GM13977 (cell line): ENCODE measurements at regions not wholly inside any gene's neighbourhood (a gene's known extent, or its start where the extent isn't known, plus 50 kb on each side); places are given as distances from the start of the nearest gene placed in this dataset.

Experiments used
- DNase-seq: peaks from one replicate; pipeline ENCODE4 v3.0.0; 2012; ENCODE audit warnings: low spot score
- CTCF ChIP-seq: IDR thresholded peaks from 2 replicates; pipeline ENCODE4 v1.5.1; 2012; ENCODE audit warnings: mild to moderate bottlenecking, control low read depth; ENCODE audit not compliant: insufficient read depth; ENCODE audit errors: extremely low read depth, missing control alignments
- in situ Hi-C: fragments of 300-500 bp; cut with MboI; formaldehyde crosslinking; loops from one replicate; pipeline ENCODE4 v1.12.0; 2022; ENCODE audit warnings: low sequenced_read_pairs, low pct_unique_long_range_greater_than_20kb, mixed read lengths, inconsistent platforms; ENCODE audit not compliant: unreplicated experiment

DNA sequence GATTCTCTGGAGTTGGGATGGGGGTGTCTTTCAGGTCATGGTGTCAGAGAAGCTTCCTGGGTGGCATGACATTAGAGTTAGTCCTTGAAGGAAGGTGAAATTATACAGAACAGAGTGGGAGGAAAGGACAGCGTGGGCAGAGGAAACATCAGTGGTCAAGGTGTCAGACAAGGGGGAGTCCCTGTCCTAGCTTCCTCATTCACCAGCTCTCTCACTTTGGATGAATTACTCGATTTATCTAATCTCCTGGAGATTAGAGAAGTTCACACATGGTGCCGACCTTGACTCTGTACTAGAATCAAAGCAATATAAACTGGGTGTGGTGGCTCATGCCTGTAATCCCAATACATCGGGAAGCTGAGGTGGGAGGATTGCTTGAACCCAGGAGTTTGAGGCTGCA, 492.9 kb downstream of the VRK1 start:
- TF ChIP-seq CTCF = no peak
- in situ Hi-C loops = no loop called here
- no peak for DNase-seq

GRCh38 chr14:97290977-97291376, 493.8 kb downstream of the VRK1 start:
- DNase-seq = no peak
- TF ChIP-seq CTCF = no peak
- in situ Hi-C loops = no loop called here

DNA sequence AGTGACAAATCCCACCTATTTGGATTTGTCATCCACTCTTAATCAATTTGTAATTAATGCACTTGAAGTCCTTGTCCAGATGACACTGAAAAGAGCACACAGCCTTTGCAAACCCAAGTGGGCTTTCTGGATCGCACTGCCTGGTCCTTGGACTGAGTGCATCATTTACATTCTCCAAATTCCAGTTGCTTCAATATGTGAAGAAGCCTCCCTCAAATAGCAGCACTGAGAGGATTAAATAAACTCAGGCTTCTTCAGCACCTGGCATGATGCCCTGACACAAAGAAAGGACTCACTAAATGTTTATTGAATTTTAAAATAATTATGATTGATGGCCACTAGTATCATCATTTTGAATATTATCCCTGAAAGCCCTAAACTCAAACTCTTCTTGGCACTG, 496.5 kb downstream of the VRK1 start:
- in situ Hi-C loops = no loop called here
- no peak for DNase-seq
- no peak for TF ChIP-seq CTCF

- in situ Hi-C loops = no loop called here
- DNase-seq = no peak
Observed at GRCh38 chr14:97295108-97295710, 498.0 kb downstream of the VRK1 start.

GRCh38 chr14:97296176-97296575, 499.0 kb downstream of the VRK1 start:
- DNase-seq = no peak
- in situ Hi-C loops = no loop called here
- TF ChIP-seq CTCF = no peak

More at GRCh38 chr14:97295108-97295710, 498.0 kb downstream of the VRK1 start:
- no peak for TF ChIP-seq CTCF

- in situ Hi-C loops = no loop called here
- no peak for TF ChIP-seq CTCF
Observed at GRCh38 chr14:97297100-97297499, 499.9 kb downstream of the VRK1 start.

GRCh38 chr14:97298331-97298730, 501.1 kb downstream of the VRK1 start:
- in situ Hi-C loops = no loop called here
- DNase-seq = no peak
- no peak for TF ChIP-seq CTCF

More at GRCh38 chr14:97297100-97297499, 499.9 kb downstream of the VRK1 start:
- no peak for DNase-seq
